ENCODE measurements at regions not wholly inside any gene's neighbourhood (a gene's known extent, or its start where the extent isn't known, plus 50 kb on each side); places are given as distances from the start of the nearest gene placed in this dataset.

- TF ChIP-seq VEZF1 (CRISPR knock-in tag; IDR thresholded peaks at IDR 0.05), result no peak
- TF ChIP-seq NCOA2 (IDR thresholded peaks at IDR 0.05; ENCODE audit: partially characterized antibody in 2 of 2), result no peak
- TF ChIP-seq PCBP2 (IDR thresholded peaks at IDR 0.05; ENCODE audit: low read depth, low read length, poor library complexity, severe bottlenecking), result no peak
- TF ChIP-seq, protein P1, sequence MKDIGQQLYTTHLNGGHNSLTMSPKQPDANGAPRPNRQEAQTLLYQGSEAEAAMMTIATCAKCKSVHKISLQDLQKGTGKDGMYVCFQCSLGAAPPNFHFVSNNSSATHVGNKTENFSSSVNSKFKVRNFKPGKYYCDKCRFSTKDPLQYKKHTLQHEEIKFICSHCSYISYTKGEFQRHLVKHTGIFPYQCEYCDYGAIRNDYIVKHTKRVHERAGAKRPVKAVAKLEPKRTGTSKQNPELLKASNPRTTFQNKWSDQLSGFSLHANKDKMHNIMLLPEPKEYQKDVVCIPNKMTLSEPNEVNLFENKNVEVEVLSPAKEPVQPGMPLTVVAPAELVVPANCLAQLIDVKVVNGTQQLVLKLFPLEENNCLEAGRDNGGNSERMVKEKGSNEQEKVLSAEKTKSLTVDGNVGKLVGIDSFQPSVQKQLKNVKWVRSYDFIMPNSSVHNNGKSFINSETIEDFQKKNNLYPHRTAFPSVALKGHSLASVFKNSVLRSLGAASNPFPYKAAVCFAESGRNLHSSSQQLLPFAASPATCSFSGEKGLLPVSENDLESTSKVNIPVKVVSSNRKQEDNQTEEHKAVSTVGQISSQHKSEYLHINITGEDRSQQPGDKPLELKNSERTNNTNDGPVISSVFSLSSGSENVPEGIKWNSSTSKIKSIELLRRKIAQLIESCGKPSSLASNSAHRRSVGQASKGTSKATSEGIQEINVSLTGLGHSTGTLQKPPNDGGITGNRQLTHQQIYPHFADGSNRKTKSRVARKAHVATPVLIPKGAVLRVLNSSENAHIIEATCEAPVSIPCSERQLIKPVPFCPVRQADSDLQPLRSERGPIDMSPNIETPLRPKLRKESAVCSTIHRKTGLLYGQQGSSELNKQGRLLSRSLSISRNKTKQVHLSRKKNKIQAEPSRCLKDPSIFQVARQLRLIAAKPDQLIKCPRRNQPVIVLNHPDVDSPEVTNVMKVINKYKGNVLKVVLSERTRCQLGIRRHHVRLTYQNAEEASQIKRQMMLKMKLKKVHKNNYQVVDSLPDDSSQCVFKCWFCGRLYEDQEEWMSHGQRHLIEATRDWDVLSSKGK (CRISPR knock-in tag; IDR thresholded peaks at IDR 0.05), result no peak
- TF ChIP-seq EHMT2 (IDR thresholded peaks at IDR 0.05), result peak; percentile 53
- TF ChIP-seq ATF7 (IDR thresholded peaks at IDR 0.05), result peak; percentile 34; the same call in 1 of the 2 replicates
- TF ChIP-seq KAT7 (CRISPR knock-in tag; IDR thresholded peaks at IDR 0.05; ENCODE audit: borderline replicate concordance), result no peak
- TF ChIP-seq JUND (IDR thresholded peaks at IDR 0.05; ENCODE audit: borderline replicate concordance, low read depth, low read length), result peak; percentile 25; the same call in 1 of the 2 replicates
- TF ChIP-seq JUND (tag; IDR thresholded peaks at IDR 0.05; ENCODE audit: borderline replicate concordance, low read depth, low read length), result no peak
- TF ChIP-seq TOE1 (IDR thresholded peaks at IDR 0.05; ENCODE audit: borderline replicate concordance), result peak; percentile 44; the same call in 1 of the 2 replicates
- TF ChIP-seq TOE1 (CRISPR knock-in tag; IDR thresholded peaks at IDR 0.05; ENCODE audit: borderline replicate concordance, low read depth), result no peak
- no peak for TF ChIP-seq TFAM (CRISPR knock-in tag; conservative IDR thresholded peaks at IDR 0.05)
- TF ChIP-seq DIDO1 (tag; IDR thresholded peaks at IDR 0.05; ENCODE audit: low read depth), result peak; percentile 30; the same call in 1 of the 2 replicates
- TF ChIP-seq, protein P2, sequence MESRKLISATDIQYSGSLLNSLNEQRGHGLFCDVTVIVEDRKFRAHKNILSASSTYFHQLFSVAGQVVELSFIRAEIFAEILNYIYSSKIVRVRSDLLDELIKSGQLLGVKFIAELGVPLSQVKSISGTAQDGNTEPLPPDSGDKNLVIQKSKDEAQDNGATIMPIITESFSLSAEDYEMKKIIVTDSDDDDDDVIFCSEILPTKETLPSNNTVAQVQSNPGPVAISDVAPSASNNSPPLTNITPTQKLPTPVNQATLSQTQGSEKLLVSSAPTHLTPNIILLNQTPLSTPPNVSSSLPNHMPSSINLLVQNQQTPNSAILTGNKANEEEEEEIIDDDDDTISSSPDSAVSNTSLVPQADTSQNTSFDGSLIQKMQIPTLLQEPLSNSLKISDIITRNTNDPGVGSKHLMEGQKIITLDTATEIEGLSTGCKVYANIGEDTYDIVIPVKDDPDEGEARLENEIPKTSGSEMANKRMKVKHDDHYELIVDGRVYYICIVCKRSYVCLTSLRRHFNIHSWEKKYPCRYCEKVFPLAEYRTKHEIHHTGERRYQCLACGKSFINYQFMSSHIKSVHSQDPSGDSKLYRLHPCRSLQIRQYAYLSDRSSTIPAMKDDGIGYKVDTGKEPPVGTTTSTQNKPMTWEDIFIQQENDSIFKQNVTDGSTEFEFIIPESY (CRISPR knock-in tag; IDR thresholded peaks at IDR 0.05), result no peak
- no peak for TF ChIP-seq PHF20 (IDR thresholded peaks at IDR 0.05; ENCODE audit: partially characterized antibody)
- no peak for TF ChIP-seq C11orf30 (IDR thresholded peaks at IDR 0.05; ENCODE audit: low read depth)
- no peak for TF ChIP-seq ZC3H11A (IDR thresholded peaks at IDR 0.05; ENCODE audit: low read depth, low read length)
- no peak for TF ChIP-seq MAFK (IDR thresholded peaks at IDR 0.05; ENCODE audit: low read length)
- no peak for TF ChIP-seq EGR1 (conservative IDR thresholded peaks at IDR 0.05)
- TF ChIP-seq ZNF699 (CRISPR knock-in tag; IDR thresholded peaks at IDR 0.05; ENCODE audit: insufficient replicate concordance), result no peak
Observed at GRCh38 chr1:19557609-19558051, 72.3 kb upstream of the CAPZB start (continued).
